GM23338 (cell line): ENCODE measurements at regions not wholly inside any gene's neighbourhood (a gene's known extent, or its start where the extent isn't known, plus 50 kb on each side); places are given as distances from the start of the nearest gene placed in this dataset.

Experiments used
- ATAC-seq: fragments of 200-7000 bp; cut with Tn5 transposase; 3 replicates; pipeline ENCODE4 v1.9.1; 2020
- DNase-seq: peaks from one replicate; pipeline ENCODE4 v3.0.0-alpha.2; 2015; ENCODE audit warnings: low spot score
- H2AFZ ChIP-seq: fragments of 200-600 bp; sonication (generic); 2 replicates; pipeline ENCODE4 v1.8.0; 2016; ENCODE audit warnings: antibody characterized with exemption, mild to moderate bottlenecking, moderate library complexity
- H3F3A ChIP-seq: fragments of 200-600 bp; sonication (generic); replicated peaks from 2 replicates; pipeline ENCODE4 v1.8.0; 2017; ENCODE audit warnings: antibody characterized with exemption, mixed run types, low read depth
- H3K27ac ChIP-seq: fragments of 200-600 bp; sonication (generic); 2 replicates; pipeline ENCODE4 v1.6.1; 2016; ENCODE audit warnings: low read depth
- H3K27me3 ChIP-seq: fragments of 200-600 bp; sonication (generic); 2 replicates; pipeline ENCODE4 v1.8.0; 2016; ENCODE audit warnings: mild to moderate bottlenecking, mixed run types, moderate library complexity; ENCODE audit not compliant: insufficient read depth
- H3K36me3 ChIP-seq: fragments of 200-600 bp; sonication (generic); 2 replicates; pipeline ENCODE4 v1.8.0; 2016; ENCODE audit warnings: mild to moderate bottlenecking; ENCODE audit not compliant: insufficient read depth
- H3K4me1 ChIP-seq: fragments of 200-600 bp; sonication (generic); 2 replicates; pipeline ENCODE4 v1.8.0; 2016; ENCODE audit warnings: mild to moderate bottlenecking, moderate library complexity; ENCODE audit not compliant: insufficient read depth
- H3K4me2 ChIP-seq: fragments of 200-600 bp; sonication (generic); 2 replicates; pipeline ENCODE4 v1.7.1; 2017; ENCODE audit warnings: mixed run types
- H3K4me3 ChIP-seq: fragments of 200-600 bp; sonication (generic); 2 replicates; pipeline ENCODE4 v1.6.1; 2016; ENCODE audit warnings: mixed run types
- H3K79me2 ChIP-seq: fragments of 200-600 bp; sonication (generic); replicated peaks from 2 replicates; pipeline ENCODE4 v1.8.0; 2017; ENCODE audit warnings: mild to moderate bottlenecking; ENCODE audit not compliant: insufficient read depth
- H3K9me2 ChIP-seq: fragments of 200-600 bp; sonication (generic); 2 replicates; pipeline ENCODE4 v1.8.0; 2017; ENCODE audit not compliant: insufficient read depth
- H4K20me1 ChIP-seq: fragments of 200-600 bp; sonication (generic); replicated peaks from 2 replicates; pipeline ENCODE4 v1.8.0; 2017; ENCODE audit warnings: mild to moderate bottlenecking; ENCODE audit not compliant: insufficient read depth
- H3K27ac Mint-ChIP-seq: 2 replicates; pipeline ENCODE4 v1.8.0; 2020; ENCODE audit warnings: inconsistent platforms, mild to moderate bottlenecking, moderate library complexity, mixed read lengths
- H3K27me3 Mint-ChIP-seq: 3 replicates; pipeline ENCODE4 v1.8.0; 2022; ENCODE audit warnings: low read depth, mild to moderate bottlenecking, moderate library complexity, mixed read lengths, inconsistent platforms; ENCODE audit not compliant: insufficient read depth, poor library complexity
- H3K36me3 Mint-ChIP-seq: 3 replicates; pipeline ENCODE4 v1.8.0; 2021; ENCODE audit warnings: low read depth, mild to moderate bottlenecking, inconsistent platforms, moderate library complexity, mixed read lengths
- H3K4me1 Mint-ChIP-seq: 3 replicates; pipeline ENCODE4 v1.8.0; 2020; ENCODE audit warnings: mild to moderate bottlenecking, inconsistent platforms, mixed read lengths
- H3K4me3 Mint-ChIP-seq: 3 replicates; pipeline ENCODE4 v1.8.0; 2021; ENCODE audit warnings: moderate library complexity, mild to moderate bottlenecking, inconsistent platforms, mixed read lengths
- H3K9me3 Mint-ChIP-seq: 3 replicates; pipeline ENCODE4 v1.8.0; 2020; ENCODE audit warnings: moderate library complexity, mild to moderate bottlenecking, inconsistent platforms, mixed read lengths
- CREB1 ChIP-seq: fragments of 250-450 bp; sonication (Bioruptor Pico); IDR thresholded peaks from 2 replicates; pipeline ENCODE4 v1.5.0; 2020; ENCODE audit warnings: low read depth, mild to moderate bottlenecking, moderate library complexity
- CTCF ChIP-seq, 2 experiments: fragments of 200-600 bp in 1 of 2; sonication (generic) in 1 of 2; conservative IDR thresholded peaks; 2 replicates each; pipeline versions ENCODE4 v1.5.1 to v1.6.1; 2016 to 2017; ENCODE audit warnings: antibody characterized with exemption in 2 of 2, low read depth in 2 of 2, mild to moderate bottlenecking in 2 of 2, moderate library complexity in 1 of 2
- ETS1 ChIP-seq: IDR thresholded peaks from 2 replicates; pipeline ENCODE4 v1.6.1; 2016; ENCODE audit warnings: antibody characterized with exemption
- EZH2 ChIP-seq: fragments of 200-600 bp; sonication (generic); IDR thresholded peaks from one replicate; pipeline ENCODE4 v1.8.0; 2017; ENCODE audit warnings: antibody characterized with exemption, mild to moderate bottlenecking, low read depth; ENCODE audit not compliant: unreplicated experiment
- EZH2phosphoT487 ChIP-seq: fragments of 200-600 bp; sonication (generic); IDR thresholded peaks from one replicate; pipeline ENCODE4 v1.8.1; 2018; ENCODE audit warnings: antibody characterized with exemption; ENCODE audit not compliant: unreplicated experiment
- JUNB ChIP-seq: IDR thresholded peaks from one replicate; pipeline ENCODE4 v1.6.1; 2016; ENCODE audit warnings: antibody characterized with exemption; ENCODE audit not compliant: unreplicated experiment
- NANOG ChIP-seq: IDR thresholded peaks from 2 replicates; pipeline ENCODE4 v1.6.1; 2016; ENCODE audit warnings: antibody characterized with exemption, borderline replicate concordance
- POLR2AphosphoS5 ChIP-seq: IDR thresholded peaks from 2 replicates; pipeline ENCODE4 v1.6.1; 2016; ENCODE audit warnings: antibody characterized with exemption, low read depth
- REST ChIP-seq: IDR thresholded peaks from one replicate; pipeline ENCODE4 v1.6.1; 2018; ENCODE audit warnings: antibody characterized with exemption; ENCODE audit not compliant: unreplicated experiment
- STAT1 ChIP-seq: IDR thresholded peaks from one replicate; pipeline ENCODE4 v1.6.1; 2016; ENCODE audit warnings: antibody characterized with exemption; ENCODE audit not compliant: unreplicated experiment
- ZNF114 ChIP-seq: fragments of 250-450 bp; sonication (Bioruptor Pico); IDR thresholded peaks from 2 replicates; pipeline ENCODE4 v1.5.0; 2020; ENCODE audit warnings: mild to moderate bottlenecking, moderate library complexity
- ZNF331 ChIP-seq: fragments of 250-450 bp; sonication (Bioruptor Pico); IDR thresholded peaks from 2 replicates; pipeline ENCODE4 v1.5.0; 2020; ENCODE audit warnings: low read depth, mild to moderate bottlenecking, moderate library complexity
- ZNF462 ChIP-seq: fragments of 250-450 bp; sonication (Bioruptor Pico); IDR thresholded peaks from 2 replicates; pipeline ENCODE4 v1.5.0; 2020; ENCODE audit warnings: mild to moderate bottlenecking, moderate library complexity

- Mint-ChIP-seq H3K27me3 (no peaks in the 10 kb centered on the region), H3K4me1 (peaks cover 10% of the 10 kb centered on the region), H3K36me3 (peaks cover 5% of the 10 kb centered on the region; the same call in 2 of the 3 replicates), H3K9me3 (peaks cover 11% of the 10 kb centered on the region), H3K27ac (no peak overlapping the region), H3K4me3 (no peak overlapping the region)
- DNase-seq (no peak), ATAC-seq (no peak)
- Histone ChIP-seq H3K4me1 (no peaks in the 10 kb centered on the region), H3K4me3 (no peak overlapping the region), H3K27me3 (no peaks in the 10 kb centered on the region), H3K27ac (no peak overlapping the region), H2AFZ (no peak overlapping the region), H3F3A (no peaks in the 10 kb centered on the region), H3K4me2 (no peak overlapping the region), H3K79me2 (no peaks in the 10 kb centered on the region), H3K36me3 (no peaks in the 10 kb centered on the region), H4K20me1 (no peaks in the 10 kb centered on the region), H3K9me2 (peaks cover 5% of the 10 kb centered on the region; the same call in 1 of the 2 replicates)
- TF ChIP-seq EZH2phosphoT487, result no peak
- no peak for TF ChIP-seq JUNB
- TF ChIP-seq ZNF331, result no peak
- TF ChIP-seq ZNF462 (CRISPR knock-in tag), result no peak
- no peak for TF ChIP-seq STAT1
- no peak for TF ChIP-seq NANOG
- no peak for TF ChIP-seq ETS1
- no peak for TF ChIP-seq ZNF114 (CRISPR knock-in tag)
- no peak for TF ChIP-seq CTCF (conservative IDR thresholded peaks at IDR 0.05; ENCODE audit: low read depth in 2 of 2)
- no peak for TF ChIP-seq CREB1 (CRISPR knock-in tag)
- TF ChIP-seq POLR2AphosphoS5, result no peak
- no peak for TF ChIP-seq EZH2
- no peak for TF ChIP-seq REST
Observed at GRCh38 chr4:186878203-186878776, 154.6 kb upstream of the FAT1 start.
